CD4-positive, alpha-beta T cell treated with Interleukin-4 for 4 hours (primary cell): ENCODE measurements at regions not wholly inside any gene's neighbourhood (a gene's known extent, or its start where the extent isn't known, plus 50 kb on each side); places are given as distances from the start of the nearest gene placed in this dataset.

Experiments used
- DNase-seq: peaks from one replicate; pipeline ENCODE4 v3.0.0-alpha.2; 2020

DNA sequence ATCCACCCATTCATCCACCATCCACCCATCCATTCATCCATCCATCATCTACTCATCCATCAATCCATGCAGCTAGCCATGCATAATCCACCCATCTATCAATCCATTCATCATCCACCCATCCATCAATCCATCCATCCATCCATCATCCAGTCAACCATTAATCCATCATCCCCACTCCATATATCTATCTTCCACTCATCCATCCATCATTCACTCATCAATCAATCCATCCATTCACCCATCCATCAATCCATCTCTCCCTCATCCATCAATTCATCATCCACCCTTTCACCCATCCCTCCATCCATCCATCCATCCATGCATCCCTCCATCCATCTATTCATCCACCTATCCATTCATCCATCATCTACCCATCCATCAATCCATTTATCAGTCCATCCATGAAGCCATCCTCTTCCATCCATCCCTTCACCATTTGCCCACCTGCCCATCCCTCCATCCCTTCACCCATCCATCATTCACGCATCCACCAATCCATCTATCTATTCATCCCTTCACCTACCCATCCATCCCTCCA, 689.4 kb downstream of the BRD1 start:
- DNase-seq, result no peak

DNA sequence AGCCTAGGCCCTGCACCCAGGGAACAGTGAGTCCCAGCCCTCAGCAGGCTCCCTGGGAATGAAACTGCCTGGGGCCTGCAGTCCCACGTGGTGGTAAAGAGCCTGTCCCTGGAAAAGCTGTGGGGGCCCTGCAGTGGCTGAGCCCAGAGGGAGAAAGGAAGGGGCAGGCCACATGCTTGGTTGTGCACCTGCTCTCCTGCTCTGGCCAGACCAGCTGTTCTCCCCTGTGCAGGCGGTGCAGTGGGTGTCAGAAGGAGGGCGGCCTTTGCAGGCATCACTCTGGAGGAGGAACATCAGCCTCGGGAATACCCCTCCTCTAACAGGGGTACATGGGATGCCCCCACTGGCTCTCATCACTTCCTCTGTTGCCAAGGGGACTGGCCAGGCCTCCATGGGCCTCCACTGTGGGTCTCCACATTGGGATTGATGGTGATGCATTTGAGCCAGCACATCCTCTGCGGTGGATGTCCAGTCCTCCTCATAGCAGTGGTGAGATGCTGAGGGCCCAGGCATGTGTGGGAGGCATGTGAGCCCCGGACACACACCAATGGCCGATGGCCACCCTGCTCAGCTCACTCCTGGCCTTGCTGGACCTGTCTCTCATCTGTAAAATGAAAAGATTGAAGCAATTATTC, 690.4 kb downstream of the BRD1 start:
- no peak for DNase-seq

DNA sequence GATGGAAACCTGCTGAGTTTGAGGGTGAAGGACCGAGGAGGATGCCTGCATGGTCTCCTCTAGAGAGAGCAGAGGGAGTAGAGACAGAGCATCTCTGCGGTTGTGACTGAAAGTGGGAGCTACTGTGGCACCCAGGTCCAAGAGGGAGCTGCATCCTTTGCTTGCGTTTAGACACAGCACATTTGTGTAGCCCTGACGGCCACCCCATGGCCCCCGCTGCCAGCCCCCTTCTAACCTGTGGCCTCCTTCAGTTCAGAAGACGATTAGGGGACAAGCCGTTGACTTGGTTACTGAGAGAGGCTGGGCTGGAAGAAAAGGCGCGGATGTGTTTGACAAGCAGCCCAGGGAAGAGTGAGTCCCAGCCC, 690.9 kb downstream of the BRD1 start:
- DNase-seq, result no peak

DNA sequence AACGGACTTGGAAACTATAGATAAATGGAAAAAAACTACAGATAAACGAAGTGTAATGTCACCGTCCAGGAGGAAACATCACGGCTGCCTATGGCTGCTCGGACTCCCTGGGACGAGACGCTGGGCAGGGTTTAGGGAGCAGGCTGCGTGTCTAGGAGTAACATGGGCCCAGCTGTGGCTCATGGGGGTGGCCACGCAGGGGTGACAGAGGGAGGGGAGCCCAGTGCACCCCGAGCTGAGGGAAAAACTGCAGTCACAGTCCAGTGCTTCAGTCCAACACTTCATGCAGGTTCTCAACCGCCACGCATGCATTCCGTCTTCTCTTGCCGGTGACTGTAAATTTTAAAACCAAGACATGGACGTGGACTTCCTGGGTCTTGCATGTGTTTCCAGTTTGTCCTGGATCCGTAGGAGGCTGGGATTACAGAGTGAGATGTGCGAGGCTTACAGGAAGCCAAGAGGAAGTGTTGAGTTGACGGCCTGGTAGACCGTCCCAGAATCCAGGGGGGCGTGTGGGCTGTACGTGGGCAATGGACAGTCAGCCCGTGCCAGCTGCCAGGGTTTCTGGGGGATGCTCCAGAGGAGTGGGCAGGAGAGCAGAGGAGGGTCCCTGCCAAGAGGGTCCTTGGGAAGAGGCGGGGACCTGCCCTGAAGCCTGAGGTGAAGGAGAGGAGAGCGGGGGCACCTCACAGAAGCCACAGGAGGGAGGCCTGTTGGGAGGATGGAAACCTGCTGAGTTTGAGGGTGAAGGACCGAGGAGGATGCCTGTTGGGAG, 691.4 kb downstream of the BRD1 start:
- no peak for DNase-seq

DNA sequence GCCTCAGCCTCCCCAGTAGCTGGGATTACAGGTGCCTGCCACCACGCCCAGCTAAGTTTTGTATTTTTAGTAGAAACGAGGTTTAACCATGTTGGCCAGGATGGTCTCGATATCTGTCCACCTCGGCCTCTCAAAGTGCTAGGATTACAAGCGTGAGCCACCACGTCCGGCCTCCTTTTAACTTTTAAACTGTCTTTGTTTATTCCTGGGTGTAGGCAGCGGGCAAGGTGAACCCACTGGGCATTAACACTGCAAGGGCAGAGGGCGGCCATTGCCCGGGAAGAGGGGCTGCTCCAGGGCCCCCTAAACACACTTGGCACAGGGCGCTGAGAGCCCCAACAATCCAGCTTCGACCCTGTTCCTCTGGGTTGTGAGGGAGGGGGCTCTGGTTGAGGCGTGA, 693.6 kb downstream of the BRD1 start:
- no peak for DNase-seq

DNA sequence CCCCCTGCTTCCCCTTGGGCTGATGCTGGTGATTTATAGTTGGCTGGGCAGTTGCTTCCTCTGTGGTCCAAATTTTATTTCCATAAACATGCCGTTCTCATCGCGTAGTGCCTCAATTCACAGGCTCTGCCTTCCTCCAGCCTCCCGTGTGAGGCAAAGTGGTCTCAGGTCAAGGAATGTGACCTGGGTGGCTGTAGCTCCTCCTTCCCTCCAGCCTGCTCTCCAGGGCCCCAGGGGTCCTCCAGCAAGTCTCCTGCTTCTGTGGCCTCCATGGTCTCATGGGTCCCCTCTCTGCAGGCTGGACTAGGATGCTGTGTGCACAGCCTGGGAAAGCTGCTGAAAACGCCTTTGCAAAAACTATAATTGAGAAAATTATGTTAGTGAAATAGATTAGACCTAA, 694.1 kb downstream of the BRD1 start:
- no peak for DNase-seq

DNA sequence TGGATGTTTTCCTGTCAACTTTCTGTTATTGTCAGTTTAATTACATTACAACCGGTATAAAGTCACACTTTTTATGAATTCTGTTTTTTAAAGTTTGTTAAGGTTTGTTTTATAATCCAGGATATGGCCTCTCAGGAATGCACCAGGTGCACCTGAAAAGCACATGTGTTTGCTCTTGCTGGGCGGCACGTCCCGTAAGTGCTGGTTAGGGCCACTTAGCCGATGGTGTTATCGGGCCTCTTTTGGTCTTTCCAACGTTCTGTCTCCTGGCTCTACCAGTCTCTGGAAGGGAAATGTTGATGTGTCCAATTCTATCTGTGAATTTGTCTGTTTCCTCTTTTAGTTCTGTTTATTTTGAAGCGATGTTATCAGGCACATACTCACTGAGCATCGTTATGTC, 695.7 kb downstream of the BRD1 start:
- DNase-seq, result no peak

DNA sequence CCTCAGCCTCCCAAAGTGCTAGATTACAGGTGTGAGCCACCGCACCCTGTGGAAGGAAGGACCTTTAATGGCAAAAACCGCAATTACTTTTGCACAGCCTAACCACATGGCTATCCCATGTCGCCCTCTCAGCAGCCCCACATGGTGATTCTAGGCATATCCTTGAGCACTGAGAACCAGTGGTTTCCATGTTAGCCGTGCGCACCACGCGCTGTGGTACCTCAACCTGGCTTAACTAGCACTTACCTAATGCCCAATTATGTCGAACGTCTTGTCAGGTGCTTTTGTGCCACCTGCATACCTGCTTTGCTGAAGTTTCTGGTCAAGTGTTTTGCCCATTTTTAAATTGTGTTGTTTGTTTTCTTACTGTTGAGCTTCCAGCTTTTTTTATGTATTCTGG, 697.9 kb downstream of the BRD1 start:
- DNase-seq, result no peak

DNA sequence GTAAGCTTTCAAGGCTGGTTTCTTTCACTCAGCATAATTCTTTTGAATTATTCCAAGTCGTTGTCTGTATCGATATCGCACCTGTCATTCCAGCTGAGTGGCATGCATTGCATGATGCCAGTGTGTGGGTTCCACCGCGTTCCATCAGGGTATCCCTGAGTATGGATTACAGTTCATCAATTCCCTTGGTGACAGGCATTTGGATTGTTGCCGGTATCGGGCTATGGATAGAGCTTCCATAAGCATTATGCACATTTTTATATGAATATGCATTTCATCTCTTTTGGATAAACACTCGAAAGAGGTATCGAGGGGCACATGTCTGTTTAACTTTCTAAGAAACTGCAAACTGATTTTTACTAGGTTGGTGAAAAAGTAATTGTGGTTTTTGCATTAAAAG, 698.8 kb downstream of the BRD1 start:
- DNase-seq, result no peak

DNA sequence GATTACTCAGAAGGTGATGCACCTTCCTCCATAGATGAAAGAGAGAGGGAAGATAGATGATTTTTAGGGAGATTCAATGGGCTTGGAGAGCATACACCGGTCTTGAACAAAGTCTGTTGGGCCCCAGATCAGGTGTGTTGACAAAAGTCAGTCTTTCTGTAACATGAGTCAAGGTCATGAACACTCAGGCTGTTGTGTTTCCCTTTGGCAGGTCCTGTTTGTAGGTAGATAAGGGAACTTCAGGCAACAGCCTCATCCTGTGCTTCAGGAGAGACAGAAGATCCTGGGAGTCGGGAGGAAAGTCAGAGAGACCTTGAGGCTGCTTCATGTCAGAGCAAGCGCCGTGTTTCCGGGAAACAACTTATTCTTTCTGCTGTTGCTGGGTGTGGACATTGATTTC, 703.1 kb downstream of the BRD1 start:
- DNase-seq, result no peak

DNA sequence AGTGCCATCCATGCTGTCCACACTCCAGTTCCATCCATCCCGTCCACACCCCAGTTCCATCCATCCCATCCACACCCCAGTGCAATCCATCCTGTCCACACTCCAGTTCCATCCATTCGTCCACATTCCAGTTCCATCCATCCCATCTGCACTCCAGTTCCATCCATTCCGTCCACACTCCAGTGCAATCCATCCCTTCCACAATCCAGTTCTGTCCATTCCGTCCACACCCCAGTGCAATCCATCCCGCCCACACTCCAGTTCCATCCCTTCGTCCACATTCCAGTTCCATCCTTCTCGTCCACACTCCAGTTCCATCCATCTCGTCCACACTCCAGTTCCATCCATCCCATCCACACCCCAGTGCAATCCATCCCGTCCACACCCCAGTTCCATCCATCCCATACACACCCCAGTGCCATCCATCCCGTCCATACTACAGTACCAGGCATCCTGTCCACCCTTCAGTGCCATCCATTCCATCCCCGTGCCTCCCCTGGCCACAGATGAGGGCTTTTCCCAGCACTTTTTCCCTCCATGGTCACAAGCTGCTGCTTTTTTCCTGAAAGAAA, 704.0 kb downstream of the BRD1 start:
- no peak for DNase-seq

DNA sequence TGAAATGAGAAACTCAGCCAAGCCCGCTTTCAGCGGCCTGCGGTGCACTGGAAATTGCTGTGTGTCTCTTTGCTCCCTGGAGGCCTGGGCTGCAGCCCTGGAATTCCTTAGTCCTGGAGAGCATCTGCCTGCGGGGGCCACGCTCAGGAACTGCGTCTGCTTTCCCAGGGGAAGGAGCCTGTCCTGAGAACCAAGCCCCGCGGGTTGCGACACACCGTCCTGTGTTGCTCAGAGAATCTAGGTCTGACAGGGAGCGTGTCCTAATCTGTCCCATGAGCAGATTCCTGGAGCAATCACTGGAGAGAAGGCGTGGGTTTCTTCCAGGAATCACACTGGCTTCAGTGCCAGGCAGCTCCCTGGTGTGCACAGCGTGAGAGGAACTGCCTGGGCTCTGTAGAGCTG, 708.1 kb downstream of the BRD1 start:
- DNase-seq, result no peak

DNA sequence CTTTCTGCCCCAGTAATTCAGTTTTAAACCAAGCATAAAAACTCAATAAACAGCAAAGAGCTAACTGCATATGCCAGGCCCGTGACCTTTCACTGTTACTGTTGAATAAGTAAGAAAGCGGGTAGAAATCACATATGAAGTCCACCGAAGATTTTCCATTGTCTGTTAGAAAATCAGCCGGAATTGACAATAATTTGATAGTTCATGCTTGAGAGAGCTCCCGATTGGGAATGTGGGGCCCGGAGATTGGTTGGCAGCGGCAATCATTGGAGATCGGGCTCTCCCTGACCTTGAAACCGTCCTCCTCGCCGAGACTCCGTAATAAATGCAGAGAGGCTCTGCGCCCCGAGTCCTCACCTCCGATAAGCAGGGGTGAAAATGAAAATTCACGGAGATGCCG, 709.6 kb downstream of the BRD1 start:
- no peak for DNase-seq

DNA sequence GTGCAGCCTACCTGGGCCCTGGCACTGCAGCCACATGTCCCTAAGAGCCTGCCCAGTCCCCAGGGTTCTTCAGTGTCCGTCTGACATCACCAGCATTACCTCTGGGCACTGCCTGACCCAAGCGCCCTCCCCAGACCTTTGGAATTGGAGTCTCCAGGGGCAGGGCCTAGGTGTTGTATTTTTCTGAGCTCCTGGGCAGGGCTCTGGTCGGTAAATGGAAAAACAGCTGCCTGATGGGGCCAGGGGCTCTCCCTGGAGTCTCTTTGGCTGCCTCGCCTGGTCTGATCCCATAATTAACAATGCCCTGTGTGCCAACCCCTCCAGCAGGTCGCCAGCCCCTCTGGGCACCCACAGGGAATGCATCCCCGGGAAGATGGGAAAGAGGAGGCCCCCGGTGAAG, 710.2 kb downstream of the BRD1 start:
- DNase-seq, result no peak

DNA sequence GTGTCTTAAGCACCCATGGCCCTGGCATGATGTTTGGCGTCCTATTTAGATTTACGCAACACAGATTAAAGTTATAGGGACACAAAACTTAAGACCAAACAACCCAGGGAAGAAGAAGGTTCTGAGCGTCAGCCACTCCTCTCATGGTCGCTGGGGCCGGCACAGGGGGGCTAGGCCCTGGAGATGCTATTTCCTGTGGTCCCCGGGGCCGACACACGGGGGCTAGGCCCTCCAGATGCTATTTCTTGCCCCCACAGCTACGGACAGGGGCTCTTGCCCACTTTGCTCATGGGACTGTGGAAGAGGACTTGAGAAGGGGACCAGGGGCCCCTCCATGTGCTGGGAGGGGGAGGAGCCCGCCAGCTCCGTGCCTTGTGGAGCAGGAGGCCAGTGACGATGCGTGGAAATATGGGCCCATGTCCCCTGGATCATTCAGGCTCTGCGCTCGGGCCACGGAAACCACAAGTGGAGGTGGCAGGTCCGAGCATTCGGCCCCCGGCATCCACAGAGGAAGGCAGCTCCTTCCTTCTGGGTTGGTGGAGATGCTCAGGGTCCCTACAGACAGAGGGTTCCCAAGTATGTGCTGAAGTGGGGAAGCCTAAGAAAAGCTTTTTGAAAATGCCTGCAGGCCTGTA, 711.1 kb downstream of the BRD1 start:
- DNase-seq, result no peak

DNA sequence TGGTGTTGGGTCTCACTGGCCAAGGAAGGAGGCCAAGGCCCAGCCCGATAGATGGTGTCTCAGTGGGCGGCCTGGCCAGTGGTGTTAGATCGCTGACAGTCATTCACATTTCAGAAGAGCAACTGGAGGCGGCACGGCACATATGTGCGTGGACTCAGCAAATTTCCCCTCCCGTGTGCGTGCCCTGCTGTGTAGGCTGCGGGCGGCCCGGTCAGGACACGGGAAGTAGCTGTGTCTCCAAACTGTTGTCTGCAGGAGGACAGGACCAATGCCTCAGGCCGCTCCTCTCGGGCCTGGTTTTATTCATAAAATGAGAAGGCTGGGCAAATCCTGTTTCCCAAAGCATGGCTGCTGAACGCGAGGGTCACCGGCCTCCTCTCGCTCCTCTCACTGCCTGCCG, 711.7 kb downstream of the BRD1 start:
- DNase-seq, result no peak

DNA sequence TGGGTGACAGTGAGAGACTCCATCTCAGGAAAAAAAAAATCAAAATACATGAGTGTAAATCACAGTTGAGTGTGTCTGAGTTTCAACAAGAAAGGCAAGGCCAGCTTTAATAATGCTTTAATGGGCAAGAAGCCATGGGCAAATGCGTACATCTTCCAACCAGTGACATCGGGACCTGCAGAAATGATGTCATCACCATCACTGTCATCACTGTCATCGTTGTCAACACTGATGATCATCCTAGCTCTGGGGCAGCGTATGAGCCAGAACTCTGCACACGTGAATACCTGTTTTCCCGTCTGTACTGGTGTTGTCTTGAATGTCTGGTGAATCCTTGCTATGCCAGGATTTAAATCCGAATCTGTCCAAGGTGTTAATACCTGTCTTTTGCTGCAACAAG, 712.5 kb downstream of the BRD1 start:
- DNase-seq, result no peak

DNA sequence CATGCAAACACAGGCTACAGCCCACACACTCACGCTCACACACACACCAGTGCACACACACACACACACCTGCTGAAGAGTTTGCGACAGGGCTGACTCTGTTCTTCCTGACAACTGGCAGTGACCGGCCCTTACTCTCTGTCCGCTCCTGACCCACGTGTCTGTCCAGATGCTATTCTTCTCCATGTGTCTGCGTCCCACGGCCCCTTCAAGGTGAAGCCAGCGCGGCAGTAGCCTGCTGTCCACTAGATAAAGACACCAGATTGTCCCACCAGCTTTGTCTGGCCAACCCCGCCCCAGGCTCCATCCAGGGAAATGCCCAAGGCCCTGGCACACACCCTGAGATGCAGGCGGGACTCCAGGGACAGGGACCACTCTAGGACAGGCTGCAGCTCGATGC, 713.9 kb downstream of the BRD1 start:
- no peak for DNase-seq

DNA sequence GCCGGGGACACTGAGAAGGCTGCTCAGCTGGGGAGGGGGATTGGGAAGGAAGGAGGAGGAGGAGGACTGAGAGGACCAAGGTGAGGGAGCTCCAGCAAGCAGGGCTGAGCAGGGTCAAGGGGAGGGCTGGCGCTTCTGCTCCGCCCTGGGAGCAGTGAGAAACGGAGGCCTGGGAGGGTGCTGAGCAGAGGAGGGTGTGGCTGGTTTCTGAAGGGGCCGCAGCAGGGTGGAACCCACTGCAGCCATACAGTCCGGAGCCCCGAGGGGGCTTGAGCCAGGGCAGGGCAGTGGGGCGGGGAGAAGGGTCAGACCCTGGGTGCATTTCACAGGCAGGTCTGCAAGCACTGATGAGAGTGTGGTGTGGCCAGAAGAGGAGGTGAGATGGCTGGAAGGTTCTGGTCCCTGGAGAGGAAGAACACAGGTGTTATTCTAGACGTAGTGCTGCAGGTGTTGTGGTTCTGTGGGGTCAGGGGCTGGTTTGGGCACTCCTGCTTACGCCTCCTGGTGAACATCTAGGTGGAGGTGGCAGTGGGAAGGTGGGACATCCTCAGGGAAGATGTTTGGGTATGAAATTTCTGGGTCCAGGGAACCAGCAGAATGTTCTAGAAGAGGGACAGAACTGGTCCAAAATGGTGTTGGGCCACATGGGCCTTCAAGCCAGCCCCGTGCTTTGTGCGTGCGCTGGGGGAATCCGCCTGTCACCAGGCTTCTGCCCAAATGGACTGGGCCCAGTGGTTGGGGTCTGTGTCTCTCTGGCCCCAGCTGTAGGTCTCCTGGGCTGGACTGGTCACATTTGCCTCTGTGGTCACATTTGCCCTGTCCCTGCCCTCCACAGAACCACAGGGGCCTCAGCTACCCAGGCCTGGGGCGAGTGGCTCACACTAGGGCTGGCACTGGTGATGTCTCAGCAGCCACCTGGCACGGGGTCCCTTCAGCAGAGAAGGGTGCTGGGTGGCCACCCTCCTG, 714.7 kb downstream of the BRD1 start:
- DNase-seq, result no peak

DNA sequence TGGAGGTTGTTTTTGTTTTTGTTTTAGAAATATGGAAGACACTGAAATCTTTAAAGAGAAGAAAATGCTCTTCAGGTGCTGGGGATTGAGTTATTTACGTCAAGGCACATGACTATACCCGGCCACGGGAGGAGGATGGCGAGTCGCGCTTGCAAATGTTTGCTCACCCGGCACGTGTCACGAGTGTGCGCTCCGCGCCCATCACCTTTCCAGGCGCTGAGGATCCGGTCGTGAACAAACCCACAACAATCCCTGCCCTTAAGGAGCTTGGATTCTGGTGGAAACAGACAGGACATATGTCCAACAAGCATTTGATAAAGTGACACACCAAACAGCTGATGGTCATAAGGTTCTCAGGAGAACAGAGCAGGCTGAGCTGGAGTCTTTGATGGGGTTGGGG, 715.5 kb downstream of the BRD1 start:
- DNase-seq, result no peak

DNA sequence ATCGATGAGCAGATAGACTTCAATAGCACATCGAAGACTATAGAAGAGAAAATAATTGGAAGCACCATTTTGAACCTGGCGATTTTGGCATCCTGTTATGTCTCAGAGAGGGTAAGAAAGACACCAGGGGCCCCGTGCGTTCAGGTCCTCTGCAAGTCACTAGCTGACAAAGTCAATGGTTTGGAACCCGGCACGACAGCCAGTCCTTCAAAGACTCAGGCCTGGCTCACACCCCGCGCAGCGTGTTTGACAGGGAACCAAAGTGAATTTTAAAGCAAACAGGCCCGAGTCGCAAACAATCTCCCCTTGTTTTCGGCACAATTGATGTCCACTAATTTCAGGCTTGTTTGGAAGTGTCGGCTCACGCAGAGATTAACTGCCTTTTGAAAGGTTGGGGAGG, 716.6 kb downstream of the BRD1 start:
- DNase-seq, result no peak

DNA sequence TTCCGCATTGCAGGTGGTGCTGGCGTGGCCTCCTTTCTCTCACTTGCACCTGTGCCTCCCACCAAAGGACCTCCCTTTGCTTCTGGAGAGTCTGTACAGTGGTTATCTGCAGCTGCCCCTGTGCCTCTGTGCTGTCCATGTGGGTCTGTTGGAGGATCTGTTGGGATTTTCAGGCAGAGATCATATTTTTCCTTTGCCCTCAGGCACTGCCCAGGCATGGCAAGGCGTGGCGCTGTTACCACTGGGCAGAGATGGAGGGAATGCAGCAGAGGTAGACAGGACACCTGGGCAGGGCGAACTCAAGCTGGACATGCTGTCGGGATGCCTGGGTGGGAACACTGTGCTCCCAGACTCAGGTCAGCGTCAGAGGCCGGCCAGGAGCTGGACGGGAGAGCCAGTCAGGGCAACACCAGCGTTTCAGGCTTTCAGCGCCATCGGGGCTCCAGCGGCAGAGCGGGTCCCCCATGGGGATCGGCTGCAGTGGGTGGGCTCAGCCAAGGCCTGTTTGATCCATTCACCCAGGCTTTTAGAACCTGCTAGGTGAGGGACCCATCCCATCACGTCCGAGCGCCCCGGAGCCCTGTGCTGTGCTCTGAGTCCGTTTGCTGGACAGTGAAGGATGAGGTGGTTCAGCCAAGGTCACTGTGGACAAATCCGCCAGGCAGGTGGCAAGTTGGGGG, 718.9 kb downstream of the BRD1 start:
- no peak for DNase-seq
